MM.1S (cell line): ENCODE measurements at regions not wholly inside any gene's neighbourhood (a gene's known extent, or its start where the extent isn't known, plus 50 kb on each side); places are given as distances from the start of the nearest gene placed in this dataset.

Source experiments
- DNase-seq: peaks from one replicate; pipeline ENCODE4 v3.0.0-alpha.2; 2015
- H2AFZ ChIP-seq: fragments of 300-600 bp; sonication (generic); 2 replicates; pipeline ENCODE4 v1.6.0; 2016; ENCODE audit warnings: antibody characterized with exemption, low read length
- H3F3A ChIP-seq: fragments of 300-600 bp; sonication (generic); 2 replicates; pipeline ENCODE4 v1.6.1; 2016; ENCODE audit warnings: mild to moderate bottlenecking, antibody characterized with exemption, low read length, moderate library complexity, mixed read lengths; ENCODE audit not compliant: insufficient read depth
- H3K27ac ChIP-seq: fragments of 300-600 bp; sonication (generic); 2 replicates; pipeline ENCODE4 v1.5.1; 2016; ENCODE audit warnings: mild to moderate bottlenecking, low read length
- H3K27me3 ChIP-seq: fragments of 300-600 bp; sonication (generic); replicated peaks from 2 replicates; pipeline ENCODE4 v1.6.0; 2016; ENCODE audit warnings: low read length; ENCODE audit not compliant: insufficient read depth
- H3K36me3 ChIP-seq: fragments of 300-600 bp; sonication (generic); replicated peaks from 2 replicates; pipeline ENCODE4 v1.6.1; 2016; ENCODE audit warnings: mild to moderate bottlenecking, low read length, mixed read lengths; ENCODE audit not compliant: insufficient read depth
- H3K4me1 ChIP-seq: fragments of 300-600 bp; sonication (generic); 2 replicates; pipeline ENCODE4 v1.6.1; 2016; ENCODE audit warnings: low read length, mixed read lengths
- H3K4me2 ChIP-seq: fragments of 300-600 bp; sonication (generic); 2 replicates; pipeline ENCODE4 v1.6.0; 2016; ENCODE audit warnings: low read depth, low read length
- H3K4me3 ChIP-seq: fragments of 300-600 bp; sonication (generic); 2 replicates; pipeline ENCODE4 v1.5.1; 2016; ENCODE audit warnings: low read length, mixed read lengths
- H3K79me2 ChIP-seq: fragments of 300-600 bp; sonication (generic); 2 replicates; pipeline ENCODE4 v1.6.1; 2016; ENCODE audit warnings: mixed run types, low read length, mixed read lengths
- H3K9ac ChIP-seq: fragments of 300-600 bp; sonication (generic); 2 replicates; pipeline ENCODE4 v1.6.1; 2016; ENCODE audit warnings: low read length, mixed read lengths
- H3K9me2 ChIP-seq: fragments of 300-600 bp; sonication (generic); replicated peaks from 2 replicates; pipeline ENCODE4 v1.6.1; 2016; ENCODE audit warnings: mild to moderate bottlenecking, low read length, mixed read lengths; ENCODE audit not compliant: insufficient read depth
- H3K9me3 ChIP-seq: fragments of 300-600 bp; sonication (generic); replicated peaks from 2 replicates; pipeline ENCODE4 v1.6.1; 2016; ENCODE audit warnings: mild to moderate bottlenecking, low read length, mixed read lengths; ENCODE audit not compliant: insufficient read depth
- H4K20me1 ChIP-seq: fragments of 300-600 bp; sonication (generic); 2 replicates; pipeline ENCODE4 v1.6.1; 2016; ENCODE audit warnings: mild to moderate bottlenecking, low read length, moderate library complexity, mixed read lengths; ENCODE audit not compliant: insufficient read depth
- EZH2 ChIP-seq: fragments of 300-600 bp; sonication (generic); optimal IDR thresholded peaks from 2 replicates; pipeline ENCODE3; 2017; ENCODE audit warnings: low read depth, mild to moderate bottlenecking, antibody characterized with exemption, low read length, mixed read lengths
- EZH2phosphoT487 ChIP-seq: fragments of 300-600 bp; sonication (generic); IDR thresholded peaks from 2 replicates; pipeline ENCODE4 v1.6.1; 2018; ENCODE audit warnings: antibody characterized with exemption, low read length
- TF ChIP-seq, protein P1 (sequence below): fragments of 300-600 bp; sonication (generic); IDR thresholded peaks from 2 replicates; pipeline ENCODE4 v1.5.1; 2016; ENCODE audit warnings: antibody characterized with exemption, low read length, mixed read lengths

DNA sequence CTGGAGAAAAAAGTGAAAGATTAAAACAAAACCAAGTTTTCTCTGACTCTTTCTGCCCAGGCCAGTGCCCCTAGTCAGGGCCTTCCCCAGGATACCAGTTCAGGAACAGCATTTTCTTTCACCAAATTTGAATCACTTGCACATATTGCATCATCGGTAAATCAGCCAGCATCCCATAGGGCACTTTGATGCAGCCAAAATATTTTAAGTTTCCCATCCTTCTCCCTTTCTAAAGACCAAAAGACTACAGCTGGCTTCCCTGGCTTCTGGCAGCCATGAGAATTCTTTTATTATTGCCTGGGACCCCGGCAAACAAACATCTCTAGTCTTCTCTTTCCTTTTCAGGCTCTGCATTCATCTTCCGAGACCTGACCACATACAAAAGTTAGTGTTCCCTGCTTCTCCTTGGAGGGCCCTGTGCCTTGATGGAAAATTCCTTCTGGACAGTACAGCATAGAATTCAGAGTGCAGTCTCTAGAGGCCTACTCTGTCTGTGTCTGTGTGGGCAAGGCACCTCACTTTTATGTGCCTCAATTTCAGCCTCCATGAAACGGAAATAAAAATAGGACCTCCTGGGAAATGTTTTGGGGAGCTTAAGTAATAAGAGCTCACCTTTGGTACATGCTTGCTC is 348.0 kb downstream of the VPS13C start:
- no peak for TF ChIP-seq EZH2phosphoT487
- TF ChIP-seq, protein P1, sequence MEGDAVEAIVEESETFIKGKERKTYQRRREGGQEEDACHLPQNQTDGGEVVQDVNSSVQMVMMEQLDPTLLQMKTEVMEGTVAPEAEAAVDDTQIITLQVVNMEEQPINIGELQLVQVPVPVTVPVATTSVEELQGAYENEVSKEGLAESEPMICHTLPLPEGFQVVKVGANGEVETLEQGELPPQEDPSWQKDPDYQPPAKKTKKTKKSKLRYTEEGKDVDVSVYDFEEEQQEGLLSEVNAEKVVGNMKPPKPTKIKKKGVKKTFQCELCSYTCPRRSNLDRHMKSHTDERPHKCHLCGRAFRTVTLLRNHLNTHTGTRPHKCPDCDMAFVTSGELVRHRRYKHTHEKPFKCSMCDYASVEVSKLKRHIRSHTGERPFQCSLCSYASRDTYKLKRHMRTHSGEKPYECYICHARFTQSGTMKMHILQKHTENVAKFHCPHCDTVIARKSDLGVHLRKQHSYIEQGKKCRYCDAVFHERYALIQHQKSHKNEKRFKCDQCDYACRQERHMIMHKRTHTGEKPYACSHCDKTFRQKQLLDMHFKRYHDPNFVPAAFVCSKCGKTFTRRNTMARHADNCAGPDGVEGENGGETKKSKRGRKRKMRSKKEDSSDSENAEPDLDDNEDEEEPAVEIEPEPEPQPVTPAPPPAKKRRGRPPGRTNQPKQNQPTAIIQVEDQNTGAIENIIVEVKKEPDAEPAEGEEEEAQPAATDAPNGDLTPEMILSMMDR = no peak
- no peak for TF ChIP-seq EZH2
- Histone ChIP-seq H2AFZ (no peak overlapping the region), H3K79me2 (no peaks in the 10 kb centered on the region), H3K36me3 (no peaks in the 10 kb centered on the region), H3K9me2 (no peaks in the 10 kb centered on the region), H3K4me1 (no peaks in the 10 kb centered on the region), H3K9ac (no peak overlapping the region), H3K9me3 (no peaks in the 10 kb centered on the region), H3K4me3 (no peak overlapping the region), H3K27me3 (no peaks in the 10 kb centered on the region), H3F3A (no peaks in the 10 kb centered on the region), H3K4me2 (no peak overlapping the region), H3K27ac (no peak overlapping the region), H4K20me1 (no peaks in the 10 kb centered on the region)
- no peak for DNase-seq

- H3K27ac ChIP-seq = no peak overlapping the region
- TF ChIP-seq EZH2 = no peak
- no peak for TF ChIP-seq EZH2phosphoT487
- TF ChIP-seq, protein P1 = peak; percentile 14; the same call in 1 of the 2 replicates
- peaks cover 38% of the 10 kb centered on the region for H3K4me1 ChIP-seq
- H3K79me2 ChIP-seq = no peaks in the 10 kb centered on the region
- DNase-seq = peak; percentile 48
- no peaks in the 10 kb centered on the region for H4K20me1 ChIP-seq
- H3K9me3 ChIP-seq = no peaks in the 10 kb centered on the region
- no peak overlapping the region for H3K9ac ChIP-seq
- H3K27me3 ChIP-seq = no peaks in the 10 kb centered on the region
- H3K36me3 ChIP-seq = no peaks in the 10 kb centered on the region
- no peaks in the 10 kb centered on the region for H3K9me2 ChIP-seq
- H3K4me2 ChIP-seq = peak overlapping the region; percentile 8; the same call in 1 of the 2 replicates
- no peak overlapping the region for H3K4me3 ChIP-seq
- H2AFZ ChIP-seq = peak overlapping the region; percentile 3; the same call in 1 of the 2 replicates
- H3F3A ChIP-seq = peaks cover 11% of the 10 kb centered on the region; the same call in 1 of the 2 replicates
Observed at GRCh38 chr15:61702224-61703020, 357.8 kb downstream of the VPS13C start.

GRCh38 chr15:61701455-61701854 is 358.8 kb downstream of the VPS13C start:
- Histone ChIP-seq H3K9me3 (no peaks in the 10 kb centered on the region), H3F3A (peaks cover 11% of the 10 kb centered on the region; the same call in 1 of the 2 replicates), H3K27ac (peak overlapping the region; percentile 75; the same call in 1 of the 2 replicates), H3K27me3 (no peaks in the 10 kb centered on the region), H2AFZ (peak overlapping the region; percentile 52; the same call in 1 of the 2 replicates), H3K9ac (no peak overlapping the region), H3K79me2 (no peaks in the 10 kb centered on the region), H4K20me1 (no peaks in the 10 kb centered on the region), H3K4me2 (peak overlapping the region; percentile 53; the same call in 1 of the 2 replicates), H3K36me3 (no peaks in the 10 kb centered on the region), H3K9me2 (no peaks in the 10 kb centered on the region), H3K4me1 (peaks cover 38% of the 10 kb centered on the region), H3K4me3 (no peak overlapping the region)
- TF ChIP-seq EZH2 (no peak), EZH2phosphoT487 (no peak)
- TF ChIP-seq, protein P1 = no peak
- DNase-seq = no peak
